Right lobe of liver (tissue), 6 donors: ENCODE measurements at regions not wholly inside any gene's neighbourhood (a gene's known extent, or its start where the extent isn't known, plus 50 kb on each side); places are given as distances from the start of the nearest gene placed in this dataset.

Source experiments
- ATAC-seq, 4 donors: fragments of 200-7000 bp; cut with Tn5 transposase; one replicate each; pipeline ENCODE4 v1.9.1; 2020; ENCODE audit warnings: mild to moderate bottlenecking in 4 of 4, moderate library complexity in 4 of 4
- DNase-seq, 3 donors: peaks; one replicate each; pipeline ENCODE4 v3.0.0-alpha.2; 2020
- H3K27ac ChIP-seq, 3 donors: fragments of 200-600 bp; one replicate each; pipeline ENCODE4 v1.8.0; 2022
- H3K27me3 ChIP-seq, 2 donors: fragments of 200-600 bp; one replicate each; pipeline ENCODE4 v1.8.0; 2022
- H3K36me3 ChIP-seq, 4 donors: fragments of 200-600 bp; sonication (generic) in 1 of 4; one replicate each; pipeline versions ENCODE4 v1.5.1 to v1.8.0; 2017 to 2022; ENCODE audit warnings: control low read depth in 1 of 4
- H3K4me1 ChIP-seq, 4 donors: fragments of 200-600 bp; sonication (generic) in 1 of 4; one replicate each; pipeline versions ENCODE4 v1.5.1 to v1.8.0; 2017 to 2022; ENCODE audit warnings: control low read depth in 1 of 4
- H3K4me3 ChIP-seq, 3 donors: fragments of 200-600 bp; one replicate each; pipeline ENCODE4 v1.8.0; 2022
- H3K9me3 ChIP-seq, 4 donors: fragments of 200-600 bp; sonication (generic) in 1 of 4; one replicate each; pipeline versions ENCODE4 v1.5.1 to v1.8.0; 2017 to 2022; ENCODE audit warnings: control low read depth in 1 of 4
- CTCF ChIP-seq, 4 donors: fragments of 200-600 bp in 3 of 4; fragments of 450-650 bp in 1 of 4; IDR thresholded peaks; one replicate each; pipeline versions ENCODE4 v1.5.1 to v1.8.0; 2016 to 2022; ENCODE audit warnings: antibody characterized with exemption in 4 of 4, mild to moderate bottlenecking in 2 of 4
- POLR2A ChIP-seq: fragments of 450-650 bp; IDR thresholded peaks from one replicate; pipeline ENCODE4 v1.6.1; 2017; ENCODE audit warnings: antibody characterized with exemption, mild to moderate bottlenecking
- WGBS: methylation state at CpG from one replicate; pipeline ENCODE4 v1.1.6; 2018; ENCODE audit warnings: low coverage, low lambda C conversion rate; ENCODE audit not compliant: insufficient coverage; ENCODE audit errors: missing lambda C conversion rate; 5-methylcytosine and 5-hydroxymethylcytosine counted together
- intact Hi-C, 2 donors: fragments of 100-400 bp; cut with DNase I; formaldehyde crosslinking; loops; one replicate each; pipeline versions ENCODE4 v1.11.2 to v1.14.1; 2022
- donor health status: DM: no; HTN: yes; CAD: no.
- donor health status: DM: no; HTN: no; CAD: no.
- donor health status: DM: no; HTN: no; CAD: no.
- donor health status: DM: no; HTN: yes; CAD: no.
- donor health status: DM: no; HTN: yes; CAD: no.

GRCh38 chr6:110558575-110558974 lies 82.2 kb upstream of the SLC22A16 start:
- H3K4me1 ChIP-seq = peaks cover 0 to 12% (median 0%) of the 10 kb centered on the region in 4 donors
- no peaks in the 10 kb centered on the region for H3K36me3 ChIP-seq
- H3K9me3 ChIP-seq = no peaks in the 10 kb centered on the region
- ATAC-seq (peak; percentile 18 to 56 (median 34)), DNase-seq (peak in 1 of 3 donors; percentile 62)
- TF ChIP-seq CTCF (IDR thresholded peaks at IDR 0.05) (no peak), POLR2A (no peak)
- H3K27ac ChIP-seq = no peak overlapping the region
- H3K27me3 ChIP-seq = no peaks in the 10 kb centered on the region
- intact Hi-C loops = no loop called here
- WGBS = 40% methylated on average over 5 of the region's 5 CpGs
- H3K4me3 ChIP-seq = no peak overlapping the region

- no peak for DNase-seq
- WGBS = 83% methylated on average over 2 of the region's 5 CpGs
Observed at GRCh38 chr6:110557199-110557598, 80.8 kb upstream of the SLC22A16 start.

GRCh38 chr6:110556317-110557110 lies 80.1 kb upstream of the SLC22A16 start:
- TF ChIP-seq CTCF (IDR thresholded peaks at IDR 0.05) = no peak
- TF ChIP-seq POLR2A = no peak
- WGBS = 86% methylated on average over 7 of the region's 9 CpGs
- no peaks in the 10 kb centered on the region for H3K27me3 ChIP-seq
- H3K27ac ChIP-seq = no peak overlapping the region
- no peaks in the 10 kb centered on the region for H3K36me3 ChIP-seq
- H3K4me1 ChIP-seq = peaks cover 0 to 12% (median 0%) of the 10 kb centered on the region in 4 donors
- intact Hi-C loops = no loop called here
- ATAC-seq (no peak), DNase-seq (no peak)
- no peaks in the 10 kb centered on the region for H3K9me3 ChIP-seq
- H3K4me3 ChIP-seq = no peak overlapping the region

More at GRCh38 chr6:110557199-110557598, 80.8 kb upstream of the SLC22A16 start:
- Histone ChIP-seq H3K27ac (no peak overlapping the region), H3K4me1 (peaks cover 0 to 12% (median 0%) of the 10 kb centered on the region in 4 donors), H3K36me3 (no peaks in the 10 kb centered on the region), H3K27me3 (no peaks in the 10 kb centered on the region), H3K4me3 (no peak overlapping the region), H3K9me3 (no peaks in the 10 kb centered on the region)
- TF ChIP-seq POLR2A (no peak), CTCF (IDR thresholded peaks at IDR 0.05) (no peak)
- no peak for ATAC-seq
- intact Hi-C loops = no loop called here

- intact Hi-C loops = no loop called here
- Histone ChIP-seq H3K27me3 (no peaks in the 10 kb centered on the region), H3K4me3 (no peak overlapping the region), H3K36me3 (no peaks in the 10 kb centered on the region), H3K9me3 (no peaks in the 10 kb centered on the region), H3K27ac (peak overlapping the region; percentile 27 to 53 (median 39)), H3K4me1 (peaks cover 0 to 12% (median 0%) of the 10 kb centered on the region in 4 donors)
- TF ChIP-seq CTCF (IDR thresholded peaks at IDR 0.05) (no peak), POLR2A (no peak)
- DNase-seq (peak; percentile 44 to 83 (median 76)), ATAC-seq (peak; percentile 86 to 95 (median 92))
- 36% methylated on average over 9 of the region's 9 CpGs for WGBS
Observed at GRCh38 chr6:110554966-110555460, 78.6 kb upstream of the SLC22A16 start.
